Smooth muscle cell (in vitro differentiated cells): ENCODE measurements at regions not wholly inside any gene's neighbourhood (a gene's known extent, or its start where the extent isn't known, plus 50 kb on each side); places are given as distances from the start of the nearest gene placed in this dataset.

ENCODE experiments used
- DNase-seq: peaks from one replicate; lab custom pipeline; 2025; ENCODE audit not compliant: unreplicated experiment; lab: John Stamatoyannopoulos, UW
- H2AFZ ChIP-seq: fragments of 200-600 bp; sonication (generic); 2 replicates; pipeline ENCODE4 v1.6.0; 2016; ENCODE audit warnings: antibody characterized with exemption, low read depth, mild to moderate bottlenecking
- H3F3A ChIP-seq: fragments of 200-600 bp; sonication (generic); 2 replicates; pipeline ENCODE4 v1.6.0; 2017; ENCODE audit warnings: antibody characterized with exemption, low read depth
- H3K27ac ChIP-seq: fragments of 200-600 bp; sonication (generic); 2 replicates; pipeline ENCODE4 v1.5.1; 2016; ENCODE audit warnings: low read depth, mild to moderate bottlenecking
- H3K27me3 ChIP-seq: fragments of 200-600 bp; sonication (generic); 2 replicates; pipeline ENCODE4 v1.6.1; 2016; ENCODE audit warnings: low read depth, mild to moderate bottlenecking
- H3K36me3 ChIP-seq: fragments of 200-600 bp; sonication (generic); 2 replicates; pipeline ENCODE4 v1.5.1; 2016; ENCODE audit warnings: low read depth
- H3K4me1 ChIP-seq: fragments of 200-600 bp; sonication (generic); 2 replicates; pipeline ENCODE4 v1.5.1; 2016; ENCODE audit warnings: low read depth
- H3K4me2 ChIP-seq: fragments of 200-600 bp; sonication (generic); 2 replicates; pipeline ENCODE4 v1.6.0; 2016; ENCODE audit warnings: mild to moderate bottlenecking
- H3K4me3 ChIP-seq: fragments of 200-600 bp; sonication (generic); 2 replicates; pipeline ENCODE4 v1.5.1; 2016; ENCODE audit warnings: mild to moderate bottlenecking
- H3K79me2 ChIP-seq: fragments of 200-600 bp; sonication (generic); 2 replicates; pipeline ENCODE4 v1.6.0; 2016; ENCODE audit warnings: low read depth, mild to moderate bottlenecking
- H3K9ac ChIP-seq: fragments of 200-600 bp; sonication (generic); 2 replicates; pipeline ENCODE4 v1.6.0; 2016; ENCODE audit warnings: low read depth
- H3K9me3 ChIP-seq: fragments of 200-600 bp; sonication (generic); replicated peaks from 2 replicates; pipeline ENCODE4 v1.5.1; 2016; ENCODE audit warnings: low read depth
- H4K20me1 ChIP-seq: fragments of 200-600 bp; sonication (generic); 2 replicates; pipeline ENCODE4 v1.6.0; 2016; ENCODE audit warnings: low read depth
- TF ChIP-seq, protein P1 (sequence below): fragments of 200-600 bp; sonication (generic); IDR thresholded peaks from 2 replicates; pipeline ENCODE4 v1.5.1; 2017; ENCODE audit warnings: borderline replicate concordance, mild to moderate bottlenecking, antibody characterized with exemption; ENCODE audit not compliant: insufficient read depth, poor library complexity, severe bottlenecking

DNA sequence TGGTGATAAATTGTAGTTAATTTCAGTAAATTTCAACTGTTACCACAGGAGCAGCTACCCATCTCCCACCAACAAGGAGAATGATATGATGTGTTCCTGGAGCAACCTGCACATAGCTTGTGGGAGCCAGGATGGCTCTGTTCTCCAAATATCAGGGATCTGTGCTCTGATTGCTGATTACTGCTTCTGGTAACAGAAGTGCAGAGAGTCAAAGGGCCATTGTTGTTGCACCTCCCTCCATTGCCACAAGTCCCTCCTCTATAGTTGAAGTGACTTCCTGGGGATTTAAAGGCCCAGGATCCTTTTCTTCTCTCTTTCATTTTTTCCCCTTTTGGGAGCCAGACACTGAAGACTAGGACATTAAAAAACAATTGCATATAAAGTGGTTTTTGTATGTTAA, 51.6 kb upstream of the HPDL start:
- Histone ChIP-seq H2AFZ (no peak overlapping the region), H3K9me3 (no peaks in the 10 kb centered on the region), H3K4me1 (no peaks in the 10 kb centered on the region), H3K27me3 (no peaks in the 10 kb centered on the region), H3F3A (no peaks in the 10 kb centered on the region), H3K9ac (no peak overlapping the region), H3K4me3 (no peak overlapping the region), H3K36me3 (no peaks in the 10 kb centered on the region), H3K27ac (no peak overlapping the region), H3K4me2 (no peak overlapping the region), H4K20me1 (no peaks in the 10 kb centered on the region), H3K79me2 (no peaks in the 10 kb centered on the region)
- TF ChIP-seq, protein P1, sequence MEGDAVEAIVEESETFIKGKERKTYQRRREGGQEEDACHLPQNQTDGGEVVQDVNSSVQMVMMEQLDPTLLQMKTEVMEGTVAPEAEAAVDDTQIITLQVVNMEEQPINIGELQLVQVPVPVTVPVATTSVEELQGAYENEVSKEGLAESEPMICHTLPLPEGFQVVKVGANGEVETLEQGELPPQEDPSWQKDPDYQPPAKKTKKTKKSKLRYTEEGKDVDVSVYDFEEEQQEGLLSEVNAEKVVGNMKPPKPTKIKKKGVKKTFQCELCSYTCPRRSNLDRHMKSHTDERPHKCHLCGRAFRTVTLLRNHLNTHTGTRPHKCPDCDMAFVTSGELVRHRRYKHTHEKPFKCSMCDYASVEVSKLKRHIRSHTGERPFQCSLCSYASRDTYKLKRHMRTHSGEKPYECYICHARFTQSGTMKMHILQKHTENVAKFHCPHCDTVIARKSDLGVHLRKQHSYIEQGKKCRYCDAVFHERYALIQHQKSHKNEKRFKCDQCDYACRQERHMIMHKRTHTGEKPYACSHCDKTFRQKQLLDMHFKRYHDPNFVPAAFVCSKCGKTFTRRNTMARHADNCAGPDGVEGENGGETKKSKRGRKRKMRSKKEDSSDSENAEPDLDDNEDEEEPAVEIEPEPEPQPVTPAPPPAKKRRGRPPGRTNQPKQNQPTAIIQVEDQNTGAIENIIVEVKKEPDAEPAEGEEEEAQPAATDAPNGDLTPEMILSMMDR: no peak
- no peak for DNase-seq
